Hematopoietic multipotent progenitor cell treated with erythropoietin and hydrocortisone succinate and interleukin-3 and kit ligand, for 15 days (in vitro differentiated cells): ENCODE measurements at regions not wholly inside any gene's neighbourhood (a gene's known extent, or its start where the extent isn't known, plus 50 kb on each side); places are given as distances from the start of the nearest gene placed in this dataset.

Experiments used
- DNase-seq: peaks from one replicate; pipeline ENCODE4 v3.0.0-alpha.2; 2015; ENCODE audit warnings: low spot score

GRCh38 chr5:133854554-133854953 is 113.9 kb downstream of the C5orf15 start:
- DNase-seq, result no peak

GRCh38 chr5:133853646-133854365 is 114.6 kb downstream of the C5orf15 start:
- DNase-seq, result no peak

GRCh38 chr5:133851521-133851920 is 116.9 kb downstream of the C5orf15 start:
- DNase-seq, result no peak

- no peak for DNase-seq
These were observed 117.6 kb downstream of the C5orf15 start for GRCh38 chr5:133850811-133851210.

GRCh38 chr5:133849116-133849515 is 119.3 kb downstream of the C5orf15 start:
- DNase-seq, result no peak

GRCh38 chr5:133848341-133848811 is 120.0 kb downstream of the C5orf15 start:
- DNase-seq, result no peak

GRCh38 chr5:133847886-133848285 is 120.5 kb downstream of the C5orf15 start:
- DNase-seq, result no peak

GRCh38 chr5:133847301-133847700 is 121.1 kb downstream of the C5orf15 start:
- no peak for DNase-seq

GRCh38 chr5:133846478-133847226 is 121.8 kb downstream of the C5orf15 start:
- DNase-seq, result no peak

- DNase-seq, result no peak
These were observed 123.2 kb downstream of the C5orf15 start for GRCh38 chr5:133845271-133845670.

- DNase-seq, result no peak
These were observed 123.6 kb downstream of the C5orf15 start for GRCh38 chr5:133844836-133845235.

GRCh38 chr5:133843911-133844310 is 124.5 kb downstream of the C5orf15 start:
- DNase-seq, result no peak

GRCh38 chr5:133842846-133843611 is 125.4 kb downstream of the C5orf15 start:
- no peak for DNase-seq

GRCh38 chr5:133841831-133842750 is 126.3 kb downstream of the C5orf15 start:
- no peak for DNase-seq

GRCh38 chr5:133840168-133840567 is 128.3 kb downstream of the C5orf15 start:
- DNase-seq, result no peak

GRCh38 chr5:133839721-133840120 is 128.7 kb downstream of the C5orf15 start:
- no peak for DNase-seq

- no peak for DNase-seq
These were observed 129.3 kb downstream of the C5orf15 start for GRCh38 chr5:133839090-133839489.

- no peak for DNase-seq
These were observed 130.1 kb downstream of the C5orf15 start for GRCh38 chr5:133838286-133838685.

- DNase-seq, result no peak
These were observed 136.8 kb downstream of the C5orf15 start for GRCh38 chr5:133831491-133832224.

- DNase-seq, result no peak
These were observed 137.5 kb downstream of the C5orf15 start for GRCh38 chr5:133830911-133831310.

GRCh38 chr5:133830281-133830680 is 138.1 kb downstream of the C5orf15 start:
- DNase-seq, result no peak
